ENCODE measurements at regions not wholly inside any gene's neighbourhood (a gene's known extent, or its start where the extent isn't known, plus 50 kb on each side); places are given as distances from the start of the nearest gene placed in this dataset.
"Not testable (repeated sequence)": the region's sequence is repeated elsewhere in the genome, so short reads cannot be mapped to it uniquely, and the experiment has no call there.

DNA sequence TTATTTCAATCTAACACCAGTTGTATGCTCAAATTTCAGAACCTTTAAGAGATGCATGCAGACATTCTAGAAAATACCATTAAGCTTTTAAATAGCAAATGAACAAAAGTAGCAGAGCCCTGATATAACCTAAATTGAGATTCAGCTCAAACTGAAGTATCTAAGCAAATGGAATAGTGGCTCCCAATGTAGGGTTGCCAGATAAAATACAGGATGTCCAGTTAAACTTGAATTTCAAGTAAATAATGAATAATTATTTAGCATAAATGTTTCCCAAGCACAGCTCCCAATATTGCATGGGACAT lies 171.1 kb upstream of the ATP11B start:
- no peak for DNase-seq (ENCODE audit: low read depth in 2 of 2)

DNA sequence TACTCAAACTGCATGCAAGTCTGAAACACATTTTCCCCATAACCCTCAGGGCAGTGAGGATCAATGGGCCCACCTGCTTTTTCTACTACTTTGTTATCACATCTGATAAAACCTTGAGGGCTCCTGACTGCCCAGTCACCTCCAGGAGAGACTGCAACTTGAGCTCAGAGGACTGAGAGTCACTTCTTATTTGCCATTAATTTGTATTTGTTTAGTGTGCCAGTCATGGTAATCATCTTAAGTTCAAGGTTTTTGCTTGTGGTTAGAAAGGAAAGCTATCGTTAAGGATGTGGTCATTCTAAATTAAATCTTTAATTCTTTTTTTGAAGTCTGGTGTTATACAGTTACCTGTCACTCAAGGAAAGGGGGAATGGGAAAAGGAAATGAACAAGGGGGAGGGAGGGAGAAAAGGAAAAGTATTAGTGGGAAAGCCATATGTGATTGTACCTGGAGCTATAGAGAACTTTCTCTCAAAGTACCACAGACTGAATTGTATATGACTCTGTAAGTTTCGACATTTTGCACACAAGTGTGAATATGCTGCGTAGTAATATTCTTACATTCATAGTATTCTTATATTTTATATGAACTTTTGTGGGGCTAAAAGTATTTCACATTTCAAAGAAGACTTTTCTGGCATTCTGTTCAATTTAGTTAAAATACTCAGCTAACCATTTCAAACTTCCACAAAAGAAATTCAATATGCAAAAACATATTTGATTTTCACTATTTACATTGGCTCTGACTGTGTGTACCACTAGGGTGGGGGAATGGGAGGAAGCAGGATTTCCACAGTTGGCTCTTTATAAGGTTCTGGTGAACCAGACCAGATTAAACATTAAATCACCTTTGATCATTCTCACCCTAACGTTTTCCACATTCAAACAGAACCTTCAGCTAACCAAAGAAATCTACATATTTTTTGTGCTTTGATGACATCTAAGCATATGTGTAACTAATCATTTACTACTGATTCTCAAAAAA lies 166.5 kb upstream of the ATP11B start:
- no peak for DNase-seq (ENCODE audit: low read depth in 2 of 2)

DNA sequence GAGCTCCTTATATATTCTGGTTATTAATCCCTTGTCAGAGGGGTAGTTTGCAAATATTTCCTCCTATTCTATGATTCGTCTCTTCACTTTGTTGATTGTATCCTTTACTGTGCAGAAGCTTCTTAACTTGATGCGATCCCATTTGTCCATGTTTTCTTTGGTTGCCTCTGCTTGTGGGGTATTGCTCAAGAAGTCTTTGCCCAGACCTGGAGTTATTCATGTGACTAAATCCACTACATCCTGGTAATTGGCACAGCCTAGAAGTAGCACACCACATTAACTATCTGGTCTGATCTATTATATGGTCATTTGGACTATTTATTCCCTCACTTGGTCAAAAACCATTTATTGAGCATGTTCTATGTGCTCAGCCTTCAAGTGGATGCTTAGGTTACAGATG lies 164.8 kb upstream of the ATP11B start:
- no peak for DNase-seq (ENCODE audit: low read depth in 2 of 2)

DNA sequence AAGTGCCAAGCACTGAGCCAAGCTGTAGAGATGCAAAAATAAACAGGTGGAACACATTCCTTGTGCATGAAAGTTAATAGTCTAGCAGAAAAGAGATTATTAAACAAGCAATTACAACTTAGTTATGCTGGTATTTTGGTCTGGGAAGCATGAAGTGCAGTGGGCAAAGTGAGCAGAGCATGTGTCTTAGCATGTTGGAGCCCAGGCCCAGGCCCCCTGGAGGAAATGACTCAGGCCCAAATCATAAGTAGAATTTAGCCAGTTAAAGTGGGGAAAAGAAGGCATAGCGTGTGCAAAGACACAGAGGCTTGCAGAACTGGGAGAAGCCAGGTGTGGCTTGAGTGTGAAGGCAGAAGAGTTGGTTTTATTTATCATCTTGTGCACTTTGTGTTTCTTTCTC lies 163.8 kb upstream of the ATP11B start:
- no peak for DNase-seq (ENCODE audit: low read depth in 2 of 2)

DNA sequence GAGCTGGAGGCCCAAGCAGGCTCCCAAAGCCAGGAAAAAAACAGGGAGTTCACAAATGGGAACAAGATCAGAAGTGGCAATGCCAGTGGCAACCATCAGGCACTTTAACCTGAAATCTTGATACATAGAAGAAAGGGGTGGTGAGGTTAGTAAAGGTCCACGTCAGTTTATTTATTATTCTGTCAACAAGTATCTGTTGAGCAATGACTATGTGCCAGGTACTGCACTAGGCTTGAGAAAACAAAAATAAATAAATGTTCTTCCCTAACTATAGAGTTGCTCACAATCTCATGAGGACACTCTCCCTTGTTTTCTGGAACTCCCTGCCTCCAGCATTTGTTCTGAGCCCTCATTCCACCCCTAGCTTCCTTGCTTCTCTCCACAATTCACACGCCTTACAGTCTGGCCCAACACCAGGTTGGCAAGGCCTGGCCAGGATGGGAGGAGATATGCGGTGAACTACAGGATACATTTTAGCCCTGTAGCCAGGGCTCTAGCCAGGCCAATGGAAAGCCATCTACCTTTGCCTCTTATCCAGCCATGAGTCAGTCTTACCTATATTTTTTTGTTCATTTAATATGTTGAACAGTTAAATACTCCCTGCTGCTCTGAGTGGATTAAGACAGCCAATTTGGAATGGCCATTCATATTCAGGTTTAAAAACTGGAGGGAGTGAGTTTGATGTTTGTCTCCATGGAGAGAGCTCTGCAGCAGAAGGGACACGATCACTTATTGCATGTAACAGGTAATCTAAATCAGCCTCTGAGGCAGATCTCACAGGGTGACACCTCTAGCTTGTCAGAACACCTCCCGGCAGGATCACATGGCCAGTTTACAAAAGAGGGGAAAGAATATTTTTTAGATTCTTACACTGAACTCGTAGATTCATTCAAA lies 161.9 kb upstream of the ATP11B start:
- DNase-seq (ENCODE audit: low read depth in 2 of 2) = no peak

DNA sequence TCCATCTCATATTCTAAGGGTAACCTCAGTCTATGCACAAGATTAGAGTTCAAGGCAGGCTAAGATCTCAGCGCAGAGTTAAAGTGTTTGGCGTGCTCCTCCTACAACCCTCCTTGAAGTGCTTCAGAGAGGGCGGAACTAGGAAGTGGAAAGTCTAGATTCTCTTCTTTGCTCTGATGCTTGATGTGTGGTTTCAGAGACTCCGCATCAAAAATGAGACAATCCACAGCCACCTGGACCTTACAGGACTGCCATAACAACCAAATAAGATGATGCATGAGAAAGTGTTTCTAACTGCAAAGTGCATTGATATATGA lies 161.3 kb upstream of the ATP11B start:
- no peak for DNase-seq (ENCODE audit: low read depth in 2 of 2)

DNA sequence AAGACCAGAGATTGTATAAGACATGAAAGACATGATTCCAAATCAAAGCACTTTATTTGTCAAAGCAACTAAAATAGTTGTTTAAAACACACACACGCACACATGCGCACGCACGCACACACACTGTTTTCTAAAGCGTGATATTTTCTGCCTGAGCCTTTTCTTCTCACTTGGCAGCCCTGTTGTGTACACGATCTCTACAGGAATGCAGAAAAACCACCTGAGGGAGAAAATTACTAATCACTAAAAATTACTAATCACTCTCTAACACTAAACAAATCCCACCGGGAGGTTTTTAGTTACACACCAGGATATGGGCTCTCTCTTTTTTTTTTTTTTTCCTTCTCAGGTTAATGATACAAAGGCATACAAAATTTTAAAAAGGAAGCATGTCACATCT lies 160.1 kb upstream of the ATP11B start:
- no peak for DNase-seq (ENCODE audit: low read depth in 2 of 2)

DNA sequence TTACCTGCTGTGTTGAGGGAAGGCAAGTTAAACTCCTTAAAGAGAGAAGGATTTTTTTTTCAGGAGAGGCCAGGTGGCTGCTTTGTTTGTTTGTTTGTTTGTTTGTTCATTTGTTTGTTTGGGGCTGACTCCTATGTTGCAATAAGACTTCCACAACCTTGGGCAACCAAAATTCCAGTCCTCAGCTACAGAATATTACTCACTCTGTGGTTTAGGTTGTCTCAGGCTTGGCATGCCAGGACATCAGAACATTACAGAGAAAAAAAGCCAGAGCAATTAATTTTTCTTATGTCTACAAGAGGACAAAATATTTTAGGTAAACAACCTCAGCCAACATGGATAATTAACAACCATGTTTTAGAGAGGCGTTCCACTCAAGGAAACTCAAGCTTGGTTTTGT lies 156.7 kb upstream of the ATP11B start:
- DNase-seq (ENCODE audit: low read depth in 2 of 2) = no peak

DNA sequence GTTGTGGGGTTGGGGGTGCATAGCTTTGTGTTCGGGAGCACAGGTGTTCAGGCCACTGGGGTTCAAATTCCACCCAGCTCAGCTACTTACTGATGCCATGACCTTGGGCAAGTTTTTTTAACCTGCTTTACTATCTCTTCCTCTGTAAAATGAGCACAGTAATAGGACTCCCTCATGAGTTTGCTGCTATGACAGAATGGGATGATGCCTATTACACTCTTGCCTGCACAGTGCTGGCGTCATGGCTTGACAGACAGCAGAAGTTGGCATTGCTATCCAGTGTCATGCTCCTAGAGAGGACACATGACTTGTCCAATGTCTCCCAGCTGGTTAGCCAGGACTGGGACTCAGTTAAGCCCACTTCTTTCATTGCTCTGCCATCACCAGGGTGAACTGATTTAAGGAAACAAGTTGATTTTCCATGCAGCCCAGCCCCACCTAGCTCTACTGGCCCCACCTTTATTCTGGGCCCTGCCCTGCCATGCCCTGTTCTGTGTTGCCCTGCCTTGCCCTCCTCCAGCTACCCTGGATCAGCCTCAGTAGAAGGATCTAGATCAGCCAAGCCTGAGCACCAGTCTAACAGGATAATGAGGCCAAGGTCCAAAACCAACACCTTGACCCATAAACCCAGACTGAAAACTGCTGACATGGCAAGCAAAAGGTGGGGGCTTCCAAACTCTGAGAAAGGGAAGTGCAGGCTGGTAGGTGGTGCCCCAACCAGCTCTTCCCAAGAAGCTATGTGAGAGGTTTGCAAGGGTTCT lies 155.8 kb upstream of the ATP11B start:
- DNase-seq (ENCODE audit: low read depth in 2 of 2) = no peak

DNA sequence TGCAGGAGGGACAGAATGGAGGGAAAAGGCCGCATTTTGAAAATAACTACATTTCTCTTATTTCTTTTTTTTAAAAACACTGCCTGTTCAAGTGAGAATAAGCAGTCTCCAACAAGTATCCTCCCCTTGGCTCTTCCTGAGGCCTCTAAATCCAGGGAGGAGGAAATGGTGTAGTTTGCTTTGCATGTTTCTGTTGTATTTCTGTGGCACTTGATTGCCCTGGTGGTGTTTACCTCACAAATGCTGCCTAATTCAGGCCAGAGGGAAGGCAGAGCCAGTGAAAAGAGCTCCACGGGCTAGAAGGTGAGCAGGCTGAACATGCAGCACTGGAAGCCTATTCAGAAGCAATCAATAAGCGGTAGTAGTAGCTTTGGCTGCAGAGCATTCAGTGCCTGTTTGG lies 149.3 kb upstream of the ATP11B start:
- DNase-seq (ENCODE audit: low read depth in 2 of 2) = no peak

DNA sequence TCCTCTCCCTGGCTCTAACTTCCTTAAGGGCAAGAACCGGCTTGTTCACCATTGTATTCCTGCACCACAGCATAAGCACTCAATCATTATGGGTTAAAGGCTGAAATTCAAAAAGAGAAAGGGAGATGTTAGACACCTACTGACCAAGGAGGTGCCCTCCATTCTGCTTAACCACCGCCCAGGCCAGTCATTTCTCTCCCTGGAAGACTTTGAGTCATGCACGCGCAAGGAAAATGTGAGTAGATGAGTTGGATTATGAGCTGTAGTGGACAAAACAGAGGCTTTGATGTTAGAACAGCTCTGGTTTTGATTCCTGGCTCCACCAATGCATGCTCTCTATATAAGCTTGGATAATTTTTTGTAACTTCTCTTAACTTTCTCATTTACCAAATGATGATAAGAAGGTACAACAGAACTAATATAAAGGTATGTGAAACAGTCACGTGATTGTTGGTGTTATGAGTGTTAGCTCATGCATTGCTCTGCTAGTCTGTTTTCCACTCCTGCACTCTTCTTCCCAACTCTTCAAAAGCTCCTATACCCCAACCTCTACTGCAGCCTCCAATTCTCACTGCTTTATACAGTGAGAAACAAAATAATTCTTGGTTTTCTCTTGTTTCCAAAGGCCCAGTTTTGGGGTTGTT lies 148.4 kb upstream of the ATP11B start:
- peak in 1 of 2 experiments; percentile 20 for DNase-seq (ENCODE audit: low read depth in 2 of 2)

DNA sequence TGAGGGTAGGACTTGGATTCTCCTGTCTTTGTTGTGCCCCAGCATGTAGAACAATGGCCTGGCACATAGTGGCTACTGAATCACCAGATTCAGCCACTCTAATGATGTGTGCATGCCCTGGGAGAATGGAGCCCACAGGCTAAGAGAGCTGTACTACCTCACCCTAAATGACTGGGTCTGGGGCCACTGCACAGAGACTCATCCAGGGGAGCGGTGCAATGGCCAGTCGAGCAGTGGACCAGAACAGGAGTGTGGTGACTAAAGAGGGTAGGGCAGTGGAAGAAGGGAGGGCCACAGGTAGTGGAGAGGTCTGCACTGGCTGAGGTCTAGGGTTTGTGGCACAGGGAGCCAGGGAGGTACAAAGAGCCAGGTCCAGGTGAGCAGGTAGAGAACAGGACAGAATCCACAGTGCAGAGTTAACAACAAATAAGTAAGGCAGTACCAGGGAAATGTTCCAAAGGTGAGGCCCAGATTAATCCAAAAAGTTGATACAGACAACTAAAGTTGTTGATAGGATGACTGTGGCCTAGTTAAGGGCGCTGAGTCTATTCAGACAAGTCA lies 142.7 kb upstream of the ATP11B start:
- no peak for DNase-seq (ENCODE audit: low read depth in 2 of 2)

DNA sequence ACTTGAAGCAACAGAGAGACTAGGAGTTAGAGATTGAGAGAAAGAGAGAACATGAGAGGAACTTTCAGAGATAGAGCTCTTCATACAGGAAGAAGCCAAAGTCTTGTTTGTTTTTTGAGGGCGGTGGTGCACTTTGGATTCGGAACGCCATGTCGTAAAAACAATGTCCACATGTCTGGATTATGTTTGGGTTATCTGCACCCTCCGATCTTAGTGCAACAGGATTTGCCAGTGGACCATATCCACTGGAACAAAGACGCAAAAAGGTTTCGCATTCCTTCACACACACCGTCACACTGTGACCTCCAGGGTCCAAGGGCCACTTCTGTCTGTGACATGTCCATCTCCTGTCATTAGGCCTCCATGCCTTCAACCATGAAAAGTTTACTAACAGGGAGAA lies 141.8 kb upstream of the ATP11B start:
- no peak for DNase-seq (ENCODE audit: low read depth in 2 of 2)

DNA sequence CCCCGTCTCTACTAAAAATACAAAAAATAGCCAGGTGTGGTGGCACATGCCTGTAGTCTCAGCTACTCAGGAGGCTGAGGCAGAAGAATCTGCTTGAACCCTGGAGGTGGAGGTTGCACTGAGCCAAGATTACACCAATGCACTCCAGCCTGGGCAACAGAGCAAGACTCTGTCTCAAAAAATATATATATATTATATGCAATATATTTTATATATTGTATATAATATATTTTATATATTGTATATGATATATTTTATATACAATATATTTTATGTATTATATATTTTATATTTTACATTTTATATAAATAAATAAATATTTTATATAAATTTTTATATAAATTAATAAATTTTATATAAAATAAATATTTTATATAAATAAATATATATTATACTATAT lies 140.2 kb upstream of the ATP11B start:
- DNase-seq (ENCODE audit: low read depth in 2 of 2) = not testable (repeated sequence)

DNA sequence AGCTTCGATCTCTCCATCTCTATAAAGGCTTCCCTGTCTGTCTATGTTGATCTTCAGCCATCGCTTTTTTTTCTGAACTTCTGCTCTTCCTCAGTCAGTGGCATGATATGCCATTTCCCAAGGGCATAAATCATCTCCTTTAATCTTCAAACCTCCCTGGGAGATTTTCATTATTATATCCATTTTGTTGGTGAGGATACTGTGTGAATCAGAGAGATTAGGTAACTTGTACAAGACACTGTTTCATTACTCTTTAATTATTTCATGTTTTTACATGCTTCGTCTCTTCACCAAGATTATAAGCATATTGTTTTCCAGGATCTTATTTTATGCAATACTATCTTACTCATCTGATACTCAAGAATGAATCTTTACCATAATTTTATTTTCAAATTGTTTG lies 124.8 kb upstream of the ATP11B start:
- DNase-seq (ENCODE audit: low read depth in 2 of 2) = no peak

DNA sequence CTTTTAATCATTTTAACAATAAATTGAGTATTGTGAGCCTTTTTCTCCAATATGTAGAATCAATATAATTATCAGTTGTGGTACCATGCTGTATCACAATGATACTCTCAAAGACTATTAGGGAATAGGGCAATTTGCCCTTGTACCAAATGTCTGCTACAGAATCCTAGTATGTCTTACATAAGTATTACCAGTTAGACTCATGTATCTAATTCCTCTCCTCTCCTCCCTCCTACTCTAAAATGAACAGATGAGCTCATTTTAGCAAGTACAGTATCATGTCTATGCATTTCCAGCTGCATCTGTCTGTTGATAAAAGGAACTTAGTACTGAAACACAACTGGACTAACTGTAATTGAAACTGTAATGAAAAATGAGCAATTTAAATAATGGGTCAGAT lies 124.3 kb upstream of the ATP11B start:
- DNase-seq (ENCODE audit: low read depth in 2 of 2) = no peak

DNA sequence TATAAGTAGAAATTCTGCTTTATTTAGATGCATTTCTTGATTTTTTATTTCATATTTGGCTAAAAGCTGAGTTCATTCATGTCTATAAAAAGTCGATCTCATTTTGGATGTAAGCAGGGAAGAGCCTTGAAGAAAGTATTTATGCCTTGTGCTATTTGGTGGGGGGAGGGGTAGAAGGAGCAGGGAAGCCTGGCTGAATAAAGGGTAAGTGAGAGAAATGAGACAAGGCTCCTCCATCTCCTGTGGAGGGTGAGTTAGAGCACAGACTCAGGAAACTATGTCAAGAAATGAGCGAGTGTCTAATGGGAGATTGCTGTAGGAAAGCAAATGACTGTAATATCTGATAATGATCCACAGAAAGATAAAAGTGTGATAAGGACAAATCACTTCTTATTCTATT lies 121.8 kb upstream of the ATP11B start:
- no peak for DNase-seq (ENCODE audit: low read depth in 2 of 2)

DNA sequence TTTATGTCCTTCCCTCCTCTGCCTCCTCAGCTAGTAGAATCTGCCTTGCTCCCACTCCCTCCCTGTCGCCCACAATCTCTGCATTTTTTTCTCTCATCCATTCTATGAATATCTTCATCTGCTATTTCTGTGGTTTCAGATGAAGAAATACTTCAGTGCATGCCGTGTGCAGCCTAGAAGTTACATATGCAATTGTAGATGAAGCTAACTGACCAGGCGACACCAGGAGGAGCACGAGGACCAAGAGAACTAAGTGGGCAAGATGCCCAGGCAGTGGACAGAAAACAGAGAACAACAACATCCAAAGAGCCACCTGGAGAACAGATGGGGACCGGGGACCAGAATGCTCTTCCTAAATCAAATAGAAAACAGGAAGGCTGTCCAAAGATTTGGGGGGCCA lies 121.4 kb upstream of the ATP11B start:
- DNase-seq (ENCODE audit: low read depth in 2 of 2) = no peak

DNA sequence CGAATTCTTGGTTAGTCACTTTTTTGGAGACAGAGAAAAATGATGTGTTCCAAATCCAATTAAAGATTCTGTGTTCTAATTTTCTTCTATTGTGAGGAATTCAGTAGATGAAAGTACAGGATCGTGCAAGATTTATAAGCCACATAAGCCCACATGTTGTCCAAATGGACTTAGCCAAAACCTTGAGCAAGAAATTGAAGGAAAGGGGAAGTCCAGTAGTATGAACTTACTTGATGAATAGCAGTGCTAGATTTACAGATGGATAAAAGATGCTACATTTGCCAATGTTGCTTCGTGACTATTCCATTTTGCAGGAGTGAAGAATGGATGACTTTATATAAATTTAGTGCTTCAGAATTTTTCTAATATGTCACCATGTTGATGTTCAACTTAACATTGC lies 120.0 kb upstream of the ATP11B start:
- DNase-seq (ENCODE audit: low read depth in 2 of 2) = no peak

DNA sequence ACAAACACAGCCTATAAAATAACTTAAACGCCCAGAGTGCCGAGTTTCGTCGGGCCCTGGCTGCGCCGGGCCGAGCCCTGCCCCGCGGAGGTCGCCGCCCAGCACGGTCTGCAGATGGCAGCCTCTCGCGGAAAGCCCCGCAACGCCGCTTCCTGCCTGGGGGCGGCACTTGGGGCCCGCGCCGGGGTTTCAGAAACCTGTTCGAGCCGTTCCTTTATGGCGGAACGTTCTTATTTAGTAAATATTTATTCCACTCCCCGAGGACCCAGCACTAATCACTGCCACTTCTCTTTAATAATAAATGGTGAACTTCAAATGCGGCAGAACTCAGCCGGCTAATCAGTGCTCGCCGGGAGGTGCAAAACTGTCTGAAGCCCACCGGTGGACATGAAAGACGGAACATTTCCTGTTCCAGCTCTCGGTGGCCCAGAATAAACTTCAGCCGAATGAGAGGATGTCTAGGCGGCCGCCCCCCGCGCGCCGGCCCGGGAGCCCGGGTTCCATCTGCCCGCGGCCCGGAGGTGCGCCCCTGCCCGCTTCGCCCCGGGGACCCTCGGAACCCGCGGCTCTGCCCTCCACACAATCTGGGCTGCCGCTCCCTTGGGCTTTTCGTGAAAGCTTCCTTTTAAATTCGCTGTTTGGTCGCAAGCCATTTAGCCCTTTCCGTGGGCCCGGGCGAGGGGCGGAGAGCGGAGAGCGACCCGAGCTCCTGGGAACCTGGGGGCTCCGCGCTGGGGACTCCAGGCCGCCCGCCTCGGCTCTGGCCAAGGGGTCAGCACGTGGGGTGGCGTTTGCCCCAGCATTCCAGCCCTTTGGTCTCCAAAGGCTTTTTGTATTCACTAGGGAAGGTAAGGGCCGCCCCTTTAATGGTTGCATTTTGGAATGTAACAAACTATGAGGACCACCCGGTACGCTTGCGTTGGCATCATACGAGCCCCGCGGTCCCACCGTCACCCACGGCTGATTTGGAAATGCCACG lies 110.8 kb upstream of the ATP11B start:
- peak in 1 of 2 experiments; percentile 56 for DNase-seq (ENCODE audit: low read depth in 2 of 2)
